Stimulated activated memory B cell treated with anti-CD40 and anti-IgM and Interleukin-4, amounts not matched to agents 10 μg/mL and 1 μg/mL and 100 μg/mL, for 72 hours (primary cell): ENCODE measurements at regions not wholly inside any gene's neighbourhood (a gene's known extent, or its start where the extent isn't known, plus 50 kb on each side); places are given as distances from the start of the nearest gene placed in this dataset.

ENCODE experiments used
- ATAC-seq: fragments of 150-1000 bp; cut with Tn5 transposase; 2 replicates; pipeline ENCODE4 v1.10.0; 2021
- H3K27ac Mint-ChIP-seq: one replicate; pipeline ENCODE4 v1.8.0; 2022; ENCODE audit warnings: mild to moderate bottlenecking, mixed read lengths
- H3K27me3 Mint-ChIP-seq: one replicate; pipeline ENCODE4 v1.8.0; 2022; ENCODE audit warnings: mixed read lengths
- H3K36me3 Mint-ChIP-seq: one replicate; pipeline ENCODE4 v1.8.0; 2022; ENCODE audit warnings: mixed read lengths
- H3K4me1 Mint-ChIP-seq: one replicate; pipeline ENCODE4 v1.8.0; 2022; ENCODE audit warnings: mixed read lengths
- H3K4me3 Mint-ChIP-seq: one replicate; pipeline ENCODE4 v1.8.0; 2022; ENCODE audit warnings: mild to moderate bottlenecking, moderate library complexity, mixed read lengths
- H3K9me3 Mint-ChIP-seq: one replicate; pipeline ENCODE4 v1.8.0; 2022; ENCODE audit warnings: mixed read lengths

DNA sequence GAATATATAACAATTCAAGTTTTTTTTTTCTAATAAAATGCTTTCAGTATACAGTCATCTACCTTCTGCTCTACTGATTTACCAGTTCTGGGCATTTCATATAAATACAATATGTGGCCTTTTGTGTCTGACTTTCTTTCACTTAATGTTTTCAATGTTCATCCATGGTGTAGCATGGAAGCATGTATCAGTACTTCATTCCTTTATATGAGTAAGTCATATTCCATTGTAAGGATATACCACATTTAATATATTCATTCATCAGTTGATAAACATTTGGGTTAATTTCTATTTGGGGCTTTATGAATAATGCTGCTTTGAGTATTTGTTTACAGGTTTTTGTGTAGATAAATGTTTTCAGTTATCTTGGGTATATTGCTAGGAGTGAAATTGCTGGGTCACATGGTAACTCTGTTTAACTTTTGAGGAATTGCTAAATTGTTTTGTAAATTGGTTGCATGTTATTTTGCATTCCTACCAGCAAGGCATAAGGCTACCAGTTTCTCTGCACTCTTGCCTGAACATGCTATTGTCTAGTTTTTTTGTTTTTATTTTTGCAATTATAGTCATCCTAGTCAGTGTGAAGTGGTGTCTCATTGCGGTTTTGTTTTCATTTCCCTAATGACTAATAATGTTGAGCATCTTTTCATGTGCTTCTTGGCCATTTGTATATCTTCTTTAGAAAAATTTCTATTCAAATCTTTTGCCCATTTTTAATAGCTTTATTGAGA, 206.1 kb downstream of the TM2D1 start:
- ATAC-seq, result no peak
- Mint-ChIP-seq H3K27ac (no peak overlapping the region), H3K27me3 (peaks cover 11% of the 10 kb centered on the region)

DNA sequence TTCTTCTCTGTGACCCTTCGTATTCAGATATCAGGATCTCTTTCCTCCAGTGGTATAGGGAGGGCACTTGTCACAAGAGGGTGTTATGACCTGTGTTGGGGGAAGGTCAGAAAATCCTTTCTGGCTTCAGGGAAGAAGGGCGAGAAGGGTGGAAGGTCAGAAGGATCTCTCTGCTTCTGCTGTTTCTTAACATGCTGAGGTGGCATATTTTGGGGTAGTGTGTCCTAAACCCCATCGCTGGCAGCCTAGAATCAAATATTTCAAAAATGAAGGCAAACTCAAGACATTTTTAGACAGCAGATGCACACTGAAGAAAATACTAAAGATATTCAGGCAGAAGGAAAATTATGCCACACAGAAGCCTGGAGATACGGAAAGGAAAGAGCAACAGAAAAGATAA, 207.6 kb downstream of the TM2D1 start:
- Mint-ChIP-seq H3K36me3 (no peaks in the 10 kb centered on the region), H3K27ac (no peak overlapping the region)

More for the DNA sequence above, 206.1 kb downstream of the TM2D1 start:
- H3K9me3 Mint-ChIP-seq, result no peaks in the 10 kb centered on the region
- no peaks in the 10 kb centered on the region for H3K4me1 Mint-ChIP-seq
- no peak overlapping the region for H3K4me3 Mint-ChIP-seq
- no peaks in the 10 kb centered on the region for H3K36me3 Mint-ChIP-seq

DNA sequence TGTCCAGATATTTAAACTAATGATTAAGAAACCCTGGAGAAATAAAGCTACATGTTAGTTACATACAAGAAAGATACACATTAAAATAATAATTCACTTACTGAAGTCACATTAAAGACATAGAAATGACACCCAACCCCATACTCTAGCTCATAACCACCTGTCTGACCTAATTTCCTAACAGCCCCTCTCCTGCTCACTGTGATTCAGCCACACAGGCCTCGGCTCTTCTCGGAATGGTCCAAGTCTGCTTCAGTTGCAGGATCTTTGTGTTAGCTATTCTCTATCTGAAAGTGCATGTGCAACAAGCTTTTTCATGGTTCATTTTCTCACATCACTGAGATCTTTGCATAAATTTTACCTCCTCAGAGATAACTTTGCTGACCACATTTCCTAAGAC, 209.8 kb downstream of the TM2D1 start:
- Mint-ChIP-seq H3K4me3 (no peak overlapping the region), H3K27ac (no peak overlapping the region), H3K9me3 (no peaks in the 10 kb centered on the region), H3K36me3 (no peaks in the 10 kb centered on the region), H3K4me1 (no peaks in the 10 kb centered on the region), H3K27me3 (no peaks in the 10 kb centered on the region)
- ATAC-seq, result no peak

More for the DNA sequence above, 207.6 kb downstream of the TM2D1 start:
- H3K4me1 Mint-ChIP-seq, result no peaks in the 10 kb centered on the region
- H3K27me3 Mint-ChIP-seq, result no peaks in the 10 kb centered on the region
- H3K9me3 Mint-ChIP-seq, result no peaks in the 10 kb centered on the region
- H3K4me3 Mint-ChIP-seq, result no peak overlapping the region
- no peak for ATAC-seq
